ENCODE measurements at regions not wholly inside any gene's neighbourhood (a gene's known extent, or its start where the extent isn't known, plus 50 kb on each side); places are given as distances from the start of the nearest gene placed in this dataset.

DNA sequence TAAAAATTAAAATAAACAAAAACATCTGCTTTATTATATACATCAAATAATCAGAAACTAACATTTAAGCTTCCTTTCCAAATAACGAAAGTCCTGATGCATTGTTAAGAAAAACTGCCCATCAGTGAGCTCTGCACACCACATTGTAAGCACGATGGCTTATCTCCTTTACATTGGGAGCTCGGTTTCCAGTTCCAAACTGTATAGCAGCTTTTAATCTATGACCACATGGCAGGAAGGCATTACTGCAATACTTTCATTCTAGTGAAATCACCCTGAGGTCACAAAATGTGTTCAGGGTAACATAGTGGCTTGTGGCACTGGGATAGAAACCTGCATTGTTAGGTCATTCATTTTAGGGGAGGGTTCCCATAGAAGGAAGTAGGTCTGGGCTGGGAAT lies 146.3 kb downstream of the ZNF22 start:
- H3K4me3 ChIP-seq (ENCODE audit: low read length): no peak overlapping the region
- DNase-seq (ENCODE audit: low read depth): no peak
- TF ChIP-seq, protein P1, sequence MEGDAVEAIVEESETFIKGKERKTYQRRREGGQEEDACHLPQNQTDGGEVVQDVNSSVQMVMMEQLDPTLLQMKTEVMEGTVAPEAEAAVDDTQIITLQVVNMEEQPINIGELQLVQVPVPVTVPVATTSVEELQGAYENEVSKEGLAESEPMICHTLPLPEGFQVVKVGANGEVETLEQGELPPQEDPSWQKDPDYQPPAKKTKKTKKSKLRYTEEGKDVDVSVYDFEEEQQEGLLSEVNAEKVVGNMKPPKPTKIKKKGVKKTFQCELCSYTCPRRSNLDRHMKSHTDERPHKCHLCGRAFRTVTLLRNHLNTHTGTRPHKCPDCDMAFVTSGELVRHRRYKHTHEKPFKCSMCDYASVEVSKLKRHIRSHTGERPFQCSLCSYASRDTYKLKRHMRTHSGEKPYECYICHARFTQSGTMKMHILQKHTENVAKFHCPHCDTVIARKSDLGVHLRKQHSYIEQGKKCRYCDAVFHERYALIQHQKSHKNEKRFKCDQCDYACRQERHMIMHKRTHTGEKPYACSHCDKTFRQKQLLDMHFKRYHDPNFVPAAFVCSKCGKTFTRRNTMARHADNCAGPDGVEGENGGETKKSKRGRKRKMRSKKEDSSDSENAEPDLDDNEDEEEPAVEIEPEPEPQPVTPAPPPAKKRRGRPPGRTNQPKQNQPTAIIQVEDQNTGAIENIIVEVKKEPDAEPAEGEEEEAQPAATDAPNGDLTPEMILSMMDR (IDR thresholded peaks at IDR 0.05; ENCODE audit: insufficient read depth, low read depth, low read length, missing control alignments): no peak

GRCh38 chr10:45150997-45151396 lies 150.3 kb downstream of the ZNF22 start:
- DNase-seq (ENCODE audit: low read depth): no peak
- TF ChIP-seq, protein P1 (IDR thresholded peaks at IDR 0.05; ENCODE audit: insufficient read depth, low read depth, low read length, missing control alignments): no peak

DNA sequence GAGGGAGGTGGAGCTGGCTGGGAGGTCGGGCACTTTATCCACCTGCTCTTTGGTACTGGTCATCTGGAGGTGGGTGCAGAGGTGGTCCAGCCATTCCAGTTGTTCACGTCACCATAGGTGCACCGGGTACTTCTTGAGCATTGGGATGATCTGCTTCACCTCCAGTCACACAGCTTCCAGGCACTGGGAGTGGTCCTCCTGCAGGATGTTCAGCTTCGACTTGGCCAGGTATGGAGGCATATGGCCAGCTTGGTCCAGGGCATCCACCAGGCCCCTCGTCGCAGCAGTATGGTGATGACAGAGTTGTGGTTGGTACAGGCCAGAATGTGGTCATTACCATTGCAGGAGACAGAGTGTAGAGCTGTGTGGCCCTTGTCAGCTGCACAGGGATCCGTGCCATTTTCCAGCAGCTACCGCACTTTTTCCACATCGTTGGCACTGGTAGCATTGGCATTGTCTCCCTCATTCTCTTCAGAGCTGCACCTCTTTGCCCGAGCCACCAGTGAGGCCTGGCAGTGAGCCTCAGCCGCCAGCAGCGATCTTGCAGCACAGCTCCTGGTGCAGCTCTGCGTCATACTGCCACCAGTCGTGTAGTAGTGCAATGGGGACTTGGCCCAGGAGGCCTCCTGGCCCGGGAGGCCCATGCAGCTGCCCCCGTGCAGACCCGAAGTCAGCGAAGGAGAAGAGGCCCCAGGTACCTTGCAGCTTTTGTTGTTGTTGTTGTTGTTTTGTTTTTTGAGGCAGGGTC lies 150.9 kb downstream of the ZNF22 start:
- H3K4me3 ChIP-seq (ENCODE audit: low read length): no peak overlapping the region
- TF ChIP-seq, protein P1 (IDR thresholded peaks at IDR 0.05; ENCODE audit: insufficient read depth, low read depth, low read length, missing control alignments): no peak
- DNase-seq (ENCODE audit: low read depth): no peak

More at GRCh38 chr10:45150997-45151396, 150.3 kb downstream of the ZNF22 start:
- no peak overlapping the region for H3K4me3 ChIP-seq (ENCODE audit: low read length)

DNA sequence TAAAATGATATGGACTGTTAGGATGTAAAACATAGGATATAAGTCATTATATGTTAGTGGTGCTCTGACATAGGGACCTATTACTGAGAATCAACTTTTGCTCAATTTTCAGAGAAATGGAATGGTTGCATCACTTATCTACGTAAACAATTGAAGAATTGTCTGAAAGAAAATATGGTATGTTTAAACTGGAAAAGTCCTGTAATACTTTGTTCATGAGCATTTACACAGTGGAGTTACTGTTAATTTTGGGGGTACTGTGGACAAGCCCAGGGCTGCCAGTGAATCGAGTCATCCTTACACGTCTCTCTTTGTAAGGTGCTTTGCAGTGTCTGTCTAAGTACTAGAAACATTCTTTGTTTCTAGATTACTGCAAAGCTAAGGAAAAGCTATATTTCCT lies 152.0 kb downstream of the ZNF22 start:
- no peak for DNase-seq (ENCODE audit: low read depth)
- TF ChIP-seq, protein P1 (IDR thresholded peaks at IDR 0.05; ENCODE audit: insufficient read depth, low read depth, low read length, missing control alignments): no peak
- no peak overlapping the region for H3K4me3 ChIP-seq (ENCODE audit: low read length)

- no peak overlapping the region for H3K4me3 ChIP-seq (ENCODE audit: low read length)
- TF ChIP-seq, protein P1 (IDR thresholded peaks at IDR 0.05; ENCODE audit: insufficient read depth, low read depth, low read length, missing control alignments): no peak
- peak; percentile 22 for DNase-seq (ENCODE audit: low read depth)
Observed at GRCh38 chr10:45154502-45154901, 153.8 kb downstream of the ZNF22 start.

DNA sequence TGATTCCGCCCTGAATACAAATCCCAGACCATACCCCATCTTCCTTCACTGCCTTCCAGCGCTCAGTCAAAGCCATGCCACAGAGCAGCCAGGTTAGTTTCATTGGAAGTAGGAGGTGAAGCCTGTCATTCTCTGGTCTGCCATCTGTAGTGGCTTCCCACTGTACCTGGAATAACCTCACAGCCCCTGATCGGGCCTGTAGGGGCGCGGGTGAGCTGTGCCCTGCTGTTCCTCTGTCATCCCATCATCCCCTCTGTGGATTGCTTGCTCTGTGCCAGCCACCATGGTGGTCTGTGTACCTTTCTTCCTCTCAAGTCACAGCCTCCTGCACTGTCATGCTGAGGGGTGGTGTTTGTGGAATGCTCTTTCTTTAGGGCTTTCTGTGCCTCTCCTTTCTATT lies 155.1 kb downstream of the ZNF22 start:
- no peak overlapping the region for H3K4me3 ChIP-seq (ENCODE audit: low read length)
- TF ChIP-seq, protein P1 (IDR thresholded peaks at IDR 0.05; ENCODE audit: insufficient read depth, low read depth, low read length, missing control alignments): no peak
- no peak for DNase-seq (ENCODE audit: low read depth)

GRCh38 chr10:45160271-45160670 lies 155.1 kb downstream of the OR13A1 start:
- no peak overlapping the region for H3K4me3 ChIP-seq (ENCODE audit: low read length)
- peak; percentile 84 for DNase-seq (ENCODE audit: low read depth)
- TF ChIP-seq, protein P1 (IDR thresholded peaks at IDR 0.05; ENCODE audit: insufficient read depth, low read depth, low read length, missing control alignments): no peak
